Gastrocnemius medialis (tissue), 4 donors: ENCODE measurements at regions not wholly inside any gene's neighbourhood (a gene's known extent, or its start where the extent isn't known, plus 50 kb on each side); places are given as distances from the start of the nearest gene placed in this dataset.

Source experiments
- ATAC-seq, 2 donors: fragments of 150-250 bp; one replicate each; pipeline ENCODE4 v1.9.1; 2016
- DNase-seq, 2 donors: peaks; one replicate each; pipeline ENCODE4 v3.0.0-alpha.2; 2019
- H3K27ac ChIP-seq, 4 donors: fragments of 200-600 bp; sonication (generic); 1 replicate in 1 of 4; 2 replicates in 3 of 4; pipeline ENCODE4 v1.5.1; 2016 to 2018; ENCODE audit warnings: mild to moderate bottlenecking in 2 of 4, moderate library complexity in 1 of 4
- H3K27me3 ChIP-seq, 3 donors: fragments of 200-600 bp; sonication (generic) in 2 of 3; 1 replicate in 1 of 3; 2 replicates in 2 of 3; pipeline versions ENCODE4 v1.5.1 to v1.6.0; 2016 to 2019; ENCODE audit warnings: mild to moderate bottlenecking in 1 of 3, moderate library complexity in 1 of 3
- H3K36me3 ChIP-seq, 2 donors: fragments of 200-600 bp; sonication (generic) in 1 of 2; one replicate each; pipeline ENCODE4 v1.5.1; 2017 to 2018
- H3K4me1 ChIP-seq, 2 donors: fragments of 200-600 bp; sonication (generic) in 1 of 2; one replicate each; pipeline ENCODE4 v1.5.1; 2016 to 2017; ENCODE audit warnings: mild to moderate bottlenecking in 2 of 2
- H3K4me3 ChIP-seq, 4 donors: fragments of 200-600 bp; sonication (generic) in 3 of 4; 1 replicate in 1 of 4; 2 replicates in 3 of 4; pipeline ENCODE4 v1.5.1; 2016 to 2019; ENCODE audit warnings: mild to moderate bottlenecking in 2 of 4
- H3K9me3 ChIP-seq, 3 donors: fragments of 200-600 bp; sonication (generic) in 2 of 3; 1 replicate in 1 of 3; 2 replicates in 2 of 3; pipeline ENCODE4 v1.5.1; 2016 to 2019
- CTCF ChIP-seq, 5 experiments: fragments of 450-650 bp in 3 of 5; fragments of 200-600 bp in 2 of 5; sonication (generic) in 2 of 5; IDR thresholded peaks in 4 of 5; conservative IDR thresholded peaks in 1 of 5; 1 replicate in 4 of 5; 2 replicates in 1 of 5; pipeline ENCODE4 v1.5.1; 2016 to 2019; ENCODE audit warnings: antibody characterized with exemption in 5 of 5, mild to moderate bottlenecking in 3 of 5, moderate library complexity in 3 of 5
- POLR2A ChIP-seq, 2 donors: fragments of 450-650 bp; IDR thresholded peaks; one replicate each; pipeline ENCODE4 v1.6.1; 2017; ENCODE audit warnings: antibody characterized with exemption in 2 of 2, mild to moderate bottlenecking in 2 of 2, moderate library complexity in 2 of 2
- in situ Hi-C, 4 donors: fragments of 200-750 bp; cut with MboI; loops; one replicate each; pipeline versions ENCODE4 v1.15.0 to v1.8.0; 2017; ENCODE audit warnings: low sequenced_read_pairs in 4 of 4
- intact Hi-C: fragments of 100-400 bp; cut with DNase I; formaldehyde crosslinking; loops from one replicate; pipeline ENCODE4 v1.15.1; 2023; ENCODE audit warnings: low total_unique reads

GRCh38 chr13:73714522-73714921, 419.7 kb downstream of the KLF12 start:
- peaks cover 0 to 5% of the 10 kb centered on the region in 2 donors for H3K4me1 ChIP-seq
- intact Hi-C loops (no loop called here), in situ Hi-C loops (loop anchor here (25.0 kb wide), 2 partner anchors 652 to 902 kb away; partner anchors contain the start of gene KLF5 (in 2 of the 4))
- DNase-seq: no peak
- no peak overlapping the region for H3K4me3 ChIP-seq
- no peak for ATAC-seq
- H3K27me3 ChIP-seq: no peaks in the 10 kb centered on the region
- TF ChIP-seq CTCF (IDR thresholded peaks at IDR 0.05 in 4 of 5, conservative IDR thresholded peaks at IDR 0.05 in 1 of 5): no peak
- no peak for TF ChIP-seq POLR2A (IDR thresholded peaks at IDR 0.05)
- no peak overlapping the region for H3K27ac ChIP-seq
- no peaks in the 10 kb centered on the region for H3K9me3 ChIP-seq
- peaks cover 0 to 14% of the 10 kb centered on the region in 2 donors for H3K36me3 ChIP-seq

- TF ChIP-seq CTCF (IDR thresholded peaks at IDR 0.05 in 4 of 5, conservative IDR thresholded peaks at IDR 0.05 in 1 of 5) (peak; percentile 46 to 88 (median 74)), POLR2A (IDR thresholded peaks at IDR 0.05) (no peak)
- Histone ChIP-seq H3K4me1 (peaks cover 0 to 7% of the 10 kb centered on the region in 2 donors), H3K36me3 (no peaks in the 10 kb centered on the region), H3K4me3 (no peak overlapping the region), H3K27ac (no peak overlapping the region), H3K27me3 (no peaks in the 10 kb centered on the region), H3K9me3 (no peaks in the 10 kb centered on the region)
- intact Hi-C loops (loop anchor here (2.0 kb wide), 3 partner anchors 650 to 900 kb away; partner anchors contain the start of gene KLF5), in situ Hi-C loops (loop anchor here (5.0 to 25.0 kb wide), 3 partner anchors 646 to 896 kb away; partner anchors contain the start of gene KLF5 (in 2 of the 4))
- peak; percentile 47 to 97 for ATAC-seq
- DNase-seq: peak in 1 of 2 donors; percentile 27
Observed at GRCh38 chr13:73708393-73708985, 425.7 kb downstream of the KLF12 start.

- no peak overlapping the region for H3K4me3 ChIP-seq
- no peaks in the 10 kb centered on the region for H3K36me3 ChIP-seq
- intact Hi-C loops (no loop called here), in situ Hi-C loops (loop anchor here (25.0 kb wide), 2 partner anchors 642 to 892 kb away; partner anchors contain the start of gene KLF5 (in 2 of the 4))
- no peak for DNase-seq
- no peak for ATAC-seq
- H3K4me1 ChIP-seq: peaks cover 0 to 7% of the 10 kb centered on the region in 2 donors
- no peaks in the 10 kb centered on the region for H3K9me3 ChIP-seq
- H3K27ac ChIP-seq: no peak overlapping the region
- TF ChIP-seq POLR2A (IDR thresholded peaks at IDR 0.05) (no peak), CTCF (IDR thresholded peaks at IDR 0.05 in 4 of 5, conservative IDR thresholded peaks at IDR 0.05 in 1 of 5) (no peak)
- H3K27me3 ChIP-seq: no peaks in the 10 kb centered on the region
Observed at GRCh38 chr13:73704587-73704986, 429.6 kb downstream of the KLF12 start.

GRCh38 chr13:73703606-73704005, 430.6 kb downstream of the KLF12 start:
- Histone ChIP-seq H3K9me3 (no peaks in the 10 kb centered on the region), H3K27ac (no peak overlapping the region), H3K4me3 (no peak overlapping the region), H3K36me3 (no peaks in the 10 kb centered on the region), H3K4me1 (peaks cover 0 to 7% of the 10 kb centered on the region in 2 donors), H3K27me3 (no peaks in the 10 kb centered on the region)
- no peak for DNase-seq
- intact Hi-C loops: no loop called here
- ATAC-seq: no peak
- TF ChIP-seq POLR2A (IDR thresholded peaks at IDR 0.05): no peak
- no peak for TF ChIP-seq CTCF (IDR thresholded peaks at IDR 0.05 in 4 of 5, conservative IDR thresholded peaks at IDR 0.05 in 1 of 5)
- in situ Hi-C loops: loop anchor here (25.0 kb wide), 2 partner anchors 641 to 891 kb away; partner anchors contain the start of gene KLF5 (in 2 of the 4)
